NCI-H526 (cell line): ENCODE measurements at regions not wholly inside any gene's neighbourhood (a gene's known extent, or its start where the extent isn't known, plus 50 kb on each side); places are given as distances from the start of the nearest gene placed in this dataset.
"Not testable (repeated sequence)": the region's sequence is repeated elsewhere in the genome, so short reads cannot be mapped to it uniquely, and the experiment has no call there.

ENCODE experiments used
- DNase-seq, 2 experiments: peaks; one replicate each; lab custom pipeline; 2025; lab: John Stamatoyannopoulos, UW

DNA sequence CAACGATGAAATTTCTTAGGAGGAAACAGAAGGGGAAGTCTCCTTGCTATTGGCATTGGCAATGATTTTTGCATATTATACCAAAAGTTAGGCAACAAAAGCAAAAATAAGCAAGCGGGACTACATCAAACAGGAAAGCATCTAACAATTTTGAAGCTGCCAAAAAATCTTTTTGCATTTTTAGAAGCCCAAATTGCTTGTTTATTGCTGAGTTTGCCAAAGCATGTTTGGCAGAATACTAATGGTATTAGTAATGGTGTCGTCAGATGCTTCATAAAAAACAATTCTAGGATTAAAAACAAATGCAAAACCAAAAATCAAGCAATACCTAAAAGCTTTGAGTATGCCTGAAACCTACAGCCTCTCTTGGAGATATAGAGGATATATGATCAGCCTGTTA is 80.0 kb downstream of the GALR1 start:
- DNase-seq = no peak

DNA sequence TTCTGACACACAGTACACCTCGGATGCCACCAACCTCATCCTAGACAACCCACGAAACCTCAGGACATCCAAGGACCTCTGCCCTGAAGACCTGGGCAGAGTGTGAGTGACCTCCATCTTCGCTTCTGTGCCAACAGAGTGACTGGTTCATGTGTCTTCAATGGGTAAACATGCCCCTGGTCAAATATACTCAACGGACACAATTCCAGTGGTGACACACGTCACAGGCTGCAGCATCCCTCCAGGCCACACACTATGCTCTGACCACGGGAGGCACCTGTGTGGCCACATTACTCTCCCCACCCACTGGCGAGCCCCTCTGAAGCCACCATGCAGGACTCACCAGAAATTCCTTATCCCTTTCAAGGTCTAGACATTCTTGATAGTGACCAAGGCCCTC is 85.2 kb downstream of the GALR1 start:
- no peak for DNase-seq

DNA sequence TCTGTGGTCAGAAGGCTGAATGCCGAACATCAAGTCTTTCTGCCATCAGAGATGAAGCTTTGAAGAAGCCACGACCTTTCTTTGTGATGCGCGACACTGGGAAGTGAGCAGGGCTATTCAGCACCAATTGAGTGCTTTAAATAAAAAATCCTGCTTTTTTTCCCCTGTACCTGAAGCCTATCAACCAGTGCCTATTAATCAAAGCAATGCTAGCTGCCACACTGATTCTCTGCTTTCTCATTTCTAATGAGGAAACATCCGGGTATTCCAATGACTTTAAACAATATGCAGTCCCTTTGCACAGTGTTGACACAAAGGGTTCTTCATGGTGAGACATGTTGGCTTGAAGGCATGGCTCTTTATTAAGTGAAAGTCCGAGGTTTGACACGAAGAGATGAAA is 88.0 kb downstream of the GALR1 start:
- no peak for DNase-seq

DNA sequence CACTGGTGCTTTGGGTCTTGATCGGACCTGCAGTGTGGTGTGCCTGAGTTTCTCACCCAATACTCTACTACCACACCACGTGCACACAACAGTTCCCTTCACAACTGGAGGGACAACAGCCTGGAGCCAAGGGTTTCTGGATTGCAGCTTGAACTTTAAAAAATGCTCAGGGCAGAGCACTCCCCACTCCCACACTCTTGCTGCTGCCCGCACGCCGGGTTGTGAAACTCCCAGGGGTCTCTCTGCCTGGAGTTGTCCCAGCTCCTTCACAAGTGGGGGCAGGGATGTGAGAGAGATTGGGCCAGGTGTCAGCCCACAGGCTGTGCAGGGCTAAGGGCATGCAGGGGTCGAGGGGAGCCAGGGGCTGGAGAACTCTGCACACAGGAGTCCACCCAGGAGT is 89.4 kb downstream of the GALR1 start:
- DNase-seq = no peak

DNA sequence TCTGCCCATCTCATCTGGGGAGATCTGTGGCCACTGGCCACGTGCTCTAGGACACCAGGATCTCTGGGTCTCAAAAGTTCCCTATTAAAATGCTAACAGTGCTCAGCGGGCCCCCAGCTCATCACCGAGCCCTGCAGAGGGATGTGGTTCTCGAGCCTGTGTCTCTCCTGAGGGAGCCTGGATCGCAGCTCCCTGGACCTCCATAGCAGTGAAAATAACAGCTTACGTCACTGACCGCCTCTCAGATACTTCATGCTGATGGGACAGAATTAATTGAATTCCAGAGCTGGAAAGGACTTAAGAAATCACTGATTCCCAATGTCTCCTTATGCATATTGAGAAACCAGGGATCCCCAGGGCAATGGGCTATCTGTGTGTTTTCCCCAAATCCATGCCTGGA is 90.0 kb downstream of the GALR1 start:
- no peak for DNase-seq

DNA sequence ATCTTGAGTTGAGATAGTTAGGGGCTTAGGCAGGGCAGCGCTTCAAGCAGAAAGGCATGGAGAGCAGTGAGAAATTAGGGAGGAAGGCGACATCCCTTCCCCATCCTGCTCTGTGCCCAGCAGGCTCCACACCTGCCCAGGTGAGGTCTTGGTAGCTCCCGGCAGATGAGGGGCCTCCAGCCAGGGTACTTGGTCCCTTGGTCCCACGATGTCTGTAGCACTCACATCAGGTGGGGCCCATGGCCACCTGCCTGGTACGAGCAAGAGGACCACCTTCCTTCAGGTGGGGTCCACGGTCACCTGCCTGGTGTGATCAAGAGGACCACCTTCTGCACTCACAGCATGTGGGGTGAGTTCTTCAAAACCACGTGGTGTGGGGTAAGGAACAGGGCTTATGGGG is 91.2 kb downstream of the GALR1 start:
- no peak for DNase-seq

DNA sequence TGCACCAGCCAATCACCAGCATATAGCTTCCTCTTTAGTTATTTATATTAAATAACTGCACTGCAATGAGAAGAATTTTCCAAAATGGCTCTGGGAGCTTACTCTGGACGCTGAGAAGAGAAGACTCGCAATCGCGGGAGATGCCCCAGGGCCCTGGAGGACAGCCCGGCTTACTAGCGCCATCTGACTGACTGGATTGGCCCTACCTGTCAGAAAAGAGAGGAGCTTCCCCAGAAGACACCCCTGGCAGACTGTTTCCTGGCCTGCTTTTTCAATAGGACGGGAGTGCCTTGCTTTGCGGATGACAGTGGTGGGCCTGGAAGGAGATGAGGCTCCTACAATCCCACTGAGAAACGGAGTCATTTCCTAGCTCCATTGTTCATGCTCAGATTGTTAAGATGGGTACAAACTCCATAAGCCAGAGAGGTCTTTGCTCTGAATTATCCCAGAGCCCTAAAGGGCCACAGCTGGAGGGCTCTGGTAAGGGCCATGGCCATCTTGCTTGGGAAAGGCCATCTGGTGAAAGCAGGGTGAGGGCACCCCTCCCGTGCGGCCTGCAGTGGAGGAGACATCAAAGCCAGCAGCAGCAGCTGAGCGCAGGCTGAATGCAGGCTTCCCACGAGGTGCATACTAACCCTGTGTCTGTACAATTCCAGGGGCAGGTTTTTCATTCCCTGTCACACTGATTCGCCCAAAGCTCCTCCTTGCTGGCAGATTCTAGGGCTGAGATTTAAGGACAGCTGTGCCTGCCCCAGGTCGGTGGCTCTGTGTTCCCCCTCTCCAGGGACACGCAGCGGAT is 92.1 kb downstream of the GALR1 start:
- no peak for DNase-seq

DNA sequence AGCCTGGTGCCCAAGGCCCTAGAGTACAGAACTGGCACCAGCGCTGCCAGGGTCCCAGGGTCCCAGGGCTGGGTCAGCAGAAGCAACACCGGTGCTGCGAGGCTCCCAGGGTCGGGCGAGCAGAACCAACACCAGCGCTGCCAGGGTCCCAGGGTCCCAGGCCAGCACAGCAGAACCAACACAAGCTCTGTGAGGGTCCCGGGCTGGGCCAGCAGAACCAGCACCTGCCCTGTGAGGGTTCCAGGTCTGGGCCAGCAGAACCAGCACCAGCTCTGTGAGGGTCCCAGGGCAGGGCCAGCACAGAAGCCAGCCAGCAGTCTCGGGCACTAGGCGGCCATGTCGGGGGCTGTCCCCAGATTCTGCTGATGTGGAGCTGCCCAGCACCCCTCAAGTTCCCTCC is 93.1 kb downstream of the GALR1 start:
- DNase-seq = no peak

DNA sequence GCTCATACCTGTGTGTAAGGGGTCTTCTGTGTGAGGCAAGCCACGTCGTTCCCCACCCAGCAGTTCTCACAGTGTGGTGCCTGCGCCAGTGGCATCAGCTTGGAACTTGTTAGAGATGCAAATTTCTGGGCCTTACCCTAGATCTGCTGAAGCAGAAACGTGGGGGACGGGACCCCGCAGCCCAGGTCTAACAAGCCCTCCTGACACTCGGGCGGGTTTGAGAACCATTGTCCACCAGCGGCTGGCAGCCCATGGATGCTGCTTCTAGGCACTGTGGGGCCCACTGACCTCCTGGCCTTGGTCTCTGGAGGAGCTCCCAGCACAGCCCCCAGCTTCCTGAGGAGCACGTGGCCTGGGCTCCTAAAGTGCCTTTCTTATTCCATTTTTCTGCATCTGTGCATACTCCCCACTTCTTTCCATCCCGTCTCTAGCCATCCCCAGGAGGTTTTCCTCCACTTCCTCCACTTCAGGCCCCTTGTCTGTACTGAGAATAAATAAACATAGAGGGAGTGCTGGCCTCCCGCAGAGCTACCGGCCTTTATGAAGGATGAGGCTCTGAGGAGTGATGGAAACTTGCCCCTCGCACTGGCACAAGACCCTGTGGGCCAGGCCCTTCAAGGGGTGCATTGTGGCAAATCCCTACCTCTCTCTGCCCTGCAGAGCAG is 94.3 kb downstream of the GALR1 start:
- DNase-seq = no peak

DNA sequence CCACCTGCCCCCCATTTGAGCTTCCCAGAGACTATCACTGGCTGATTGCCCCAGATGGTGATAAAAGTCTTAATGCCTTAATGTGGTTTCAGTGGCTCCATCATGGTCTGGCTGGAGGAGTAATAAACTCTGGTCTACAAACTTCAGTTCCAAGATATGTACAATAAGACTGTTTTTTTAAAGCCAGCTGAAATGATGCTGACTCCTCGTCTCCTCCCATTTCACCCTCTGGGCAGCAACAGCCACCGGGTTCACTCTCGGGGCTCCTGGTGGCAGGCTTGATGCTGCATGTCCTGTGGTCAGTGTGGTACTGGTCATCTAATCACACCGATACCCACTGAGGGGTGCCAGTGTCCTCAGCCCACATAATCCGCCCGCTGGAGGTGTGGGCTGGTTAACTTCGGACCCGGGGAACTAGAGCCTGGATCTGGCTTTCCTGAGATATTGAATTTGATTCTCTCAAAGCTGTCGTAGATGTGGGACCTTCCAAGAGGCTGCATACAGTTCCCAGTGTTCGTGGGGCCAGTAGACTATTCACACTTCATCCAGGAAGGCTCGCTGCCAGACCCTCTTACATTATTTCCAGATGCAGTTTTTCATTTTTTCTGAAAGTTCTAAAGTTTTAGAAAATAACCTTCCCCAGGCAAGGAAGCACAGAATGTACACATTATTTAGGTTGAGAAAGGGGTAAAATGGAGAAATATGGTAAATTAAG is 95.3 kb downstream of the GALR1 start:
- DNase-seq = no peak

DNA sequence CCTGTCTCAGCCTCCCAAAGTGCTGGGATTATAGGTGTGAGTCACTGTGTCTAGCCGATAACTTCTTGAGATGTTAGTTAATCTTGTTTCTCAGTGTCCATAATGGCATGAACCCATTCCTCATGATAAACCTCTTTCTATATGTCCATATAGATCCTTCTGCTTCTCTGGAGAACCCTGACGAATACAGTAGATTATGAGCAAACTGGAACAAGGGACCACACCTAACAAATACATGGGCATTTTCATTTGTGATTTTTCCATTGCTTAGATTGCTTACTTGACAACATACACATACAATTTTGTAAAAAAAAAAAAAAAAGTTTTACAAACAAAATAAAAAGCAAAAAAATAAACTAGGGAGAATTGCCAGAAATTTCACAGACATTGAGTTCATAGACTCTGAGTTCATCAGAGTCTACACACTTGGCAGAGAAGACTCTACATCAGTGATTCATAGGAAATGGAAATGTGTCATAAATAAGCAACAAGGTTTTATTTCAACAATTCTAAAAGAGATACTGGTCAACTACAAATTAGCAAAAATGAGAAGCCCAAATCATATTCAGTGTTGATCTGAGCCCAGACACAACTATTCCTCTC is 96.7 kb downstream of the GALR1 start:
- no peak for DNase-seq

DNA sequence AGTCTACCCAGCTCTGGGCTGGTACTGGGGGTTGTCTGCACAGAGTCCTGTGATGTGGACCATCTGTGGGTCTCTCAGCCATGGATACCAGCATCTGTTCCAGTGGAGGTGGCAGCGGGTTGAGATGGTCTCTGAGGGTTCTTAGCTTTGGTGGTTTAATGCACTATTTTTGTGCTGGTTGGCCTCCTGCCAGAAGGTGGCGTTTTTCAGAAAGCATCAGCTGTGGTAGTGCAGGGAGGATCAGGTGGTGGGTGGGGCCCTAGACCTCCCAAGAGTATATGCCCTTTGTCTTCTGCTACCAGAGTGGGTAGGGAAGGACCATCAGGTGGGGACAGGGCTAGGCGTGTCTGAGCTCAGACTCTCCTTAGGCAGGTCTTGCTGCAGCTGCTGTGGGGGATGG is 103.7 kb downstream of the GALR1 start:
- not testable (repeated sequence) for DNase-seq

DNA sequence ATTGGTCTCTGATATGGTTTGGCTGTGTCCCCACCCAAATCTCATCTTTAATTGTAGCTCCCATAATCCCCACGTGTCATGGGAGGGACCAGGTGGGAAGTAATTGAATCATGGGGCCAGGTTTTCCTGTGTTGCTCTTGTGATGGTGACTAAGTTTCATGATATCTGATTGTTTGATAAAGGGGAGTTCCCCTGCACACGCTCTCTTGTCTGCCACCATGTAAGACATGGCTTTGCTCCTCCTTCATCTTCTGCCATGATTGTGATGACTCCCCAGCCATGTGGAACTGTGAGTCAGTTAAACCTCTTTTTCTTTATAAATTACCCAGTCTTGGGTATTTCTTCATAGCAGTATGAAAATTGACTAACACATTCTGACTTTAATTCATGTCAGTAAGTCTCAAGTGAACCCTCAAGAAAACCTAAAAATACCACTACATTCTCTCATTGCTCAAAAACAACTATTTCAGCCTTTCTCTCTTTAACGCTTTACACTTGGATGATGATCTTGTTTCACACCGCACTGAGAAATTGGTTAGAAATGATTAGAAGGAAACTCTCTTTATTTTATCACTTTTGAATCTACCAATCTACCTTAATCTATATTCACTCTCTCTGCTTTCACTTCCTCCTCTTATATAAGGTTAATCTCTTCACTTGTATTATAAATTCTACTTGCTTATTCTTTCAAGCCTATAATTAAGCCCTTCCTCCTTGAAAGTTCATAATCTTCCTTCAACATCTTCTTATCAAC is 110.1 kb downstream of the GALR1 start:
- no peak for DNase-seq

DNA sequence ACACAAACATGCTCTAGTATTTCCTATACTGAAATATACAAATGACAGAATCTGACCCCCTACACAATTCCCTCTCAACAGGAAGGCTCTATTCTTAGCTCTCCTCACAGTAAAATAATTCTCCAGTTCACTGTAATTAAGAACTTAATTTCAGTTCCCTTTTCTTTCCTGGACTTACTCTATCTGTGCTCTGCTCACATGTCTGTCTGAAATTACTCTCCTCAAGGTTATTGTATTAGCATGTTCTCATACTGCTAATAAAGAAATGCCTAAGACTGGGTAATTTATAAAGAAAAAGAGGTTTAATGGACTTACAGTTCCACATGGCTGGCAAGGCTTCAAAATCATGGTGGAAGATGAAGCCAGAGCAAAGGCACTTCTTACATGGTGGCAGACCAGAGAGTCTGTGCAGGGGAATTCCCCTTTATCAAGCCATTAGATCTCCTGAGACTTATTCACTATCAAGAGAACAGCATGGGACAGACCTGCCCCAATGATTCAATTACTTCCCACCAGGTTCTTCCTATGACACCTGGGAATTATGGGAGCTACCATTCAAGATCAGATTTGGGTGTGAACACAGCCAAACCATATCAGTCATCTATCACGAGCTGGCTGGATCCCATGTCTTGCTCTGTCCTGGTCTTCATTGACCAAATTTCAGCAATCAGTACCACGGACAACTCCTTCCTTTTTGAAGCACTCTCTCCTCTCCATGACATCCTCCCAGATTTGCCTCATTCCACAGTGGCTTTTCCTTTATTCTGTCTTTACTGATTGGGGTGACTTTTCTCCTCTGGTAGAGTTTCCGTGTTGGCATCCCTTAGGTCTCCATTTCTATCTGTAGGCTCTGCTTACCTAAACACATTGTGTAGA is 110.9 kb downstream of the GALR1 start:
- no peak for DNase-seq

DNA sequence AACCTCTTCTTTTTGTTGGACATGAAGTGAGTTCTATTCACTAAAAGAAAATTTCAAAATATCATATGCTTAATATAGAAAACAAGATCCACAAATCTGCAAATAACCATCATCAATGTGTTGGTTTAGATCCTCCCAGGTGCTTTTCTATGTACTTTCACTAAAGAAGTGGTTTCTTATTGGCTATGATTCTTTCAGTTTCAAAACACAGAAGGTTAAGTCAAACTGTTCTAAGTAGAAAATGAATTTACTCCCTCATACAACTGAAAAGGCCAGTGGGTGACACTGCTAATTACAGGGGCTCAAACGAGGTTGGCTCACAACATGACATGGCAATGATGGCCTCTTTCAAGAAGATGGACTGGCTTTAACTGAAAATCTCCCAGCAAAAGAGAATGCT is 111.7 kb downstream of the GALR1 start:
- DNase-seq = no peak

DNA sequence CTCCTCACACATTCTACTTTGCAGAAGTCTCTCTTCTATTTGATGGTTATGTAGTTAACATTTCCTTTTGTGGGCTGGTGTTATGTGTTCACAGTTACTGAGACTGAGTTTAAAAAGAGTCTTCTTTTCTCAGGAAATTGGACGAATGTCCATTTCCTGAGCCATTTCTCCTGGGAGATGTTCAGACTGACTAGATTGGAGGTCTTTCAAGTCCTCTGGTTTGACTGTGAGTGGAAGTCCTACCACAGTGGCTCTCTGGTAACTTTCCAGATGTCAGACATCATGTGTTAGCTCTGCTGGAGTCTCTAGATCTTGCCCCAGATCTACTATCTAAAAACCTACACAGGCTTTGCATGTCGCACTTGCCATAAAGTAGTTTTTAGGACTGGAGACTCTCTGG is 116.0 kb downstream of the GALR1 start:
- DNase-seq = no peak

DNA sequence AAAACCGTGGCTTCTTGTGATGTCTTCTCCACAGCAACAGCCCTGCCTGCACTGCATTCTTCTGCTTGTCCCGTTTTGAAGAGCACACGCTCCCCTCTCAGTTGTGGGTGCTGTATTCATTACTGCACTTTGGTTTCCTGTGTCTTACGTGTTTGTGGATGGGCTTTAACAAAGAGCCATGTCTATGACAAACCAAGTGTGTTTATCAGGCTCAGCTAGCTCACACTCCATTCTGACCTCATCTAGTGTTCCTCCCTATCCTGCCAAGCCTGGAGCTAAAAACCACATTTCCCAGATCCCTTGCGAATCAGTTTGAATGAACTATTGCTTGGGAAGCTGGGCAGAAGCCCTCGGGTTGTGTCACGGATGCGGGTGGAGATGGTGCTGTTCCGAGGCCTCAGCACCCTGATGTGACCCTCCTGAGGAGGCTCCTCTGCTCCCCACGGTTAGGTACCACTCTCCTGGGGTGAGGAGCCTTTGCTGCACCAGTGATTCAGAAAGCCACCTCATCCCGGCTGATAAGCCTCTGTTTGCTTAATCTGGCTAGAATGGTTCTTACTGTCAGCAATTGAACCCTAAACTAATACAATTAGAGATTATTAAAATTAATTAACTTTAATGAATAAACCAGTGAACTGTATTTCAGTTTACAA is 116.5 kb downstream of the GALR1 start:
- DNase-seq = no peak

DNA sequence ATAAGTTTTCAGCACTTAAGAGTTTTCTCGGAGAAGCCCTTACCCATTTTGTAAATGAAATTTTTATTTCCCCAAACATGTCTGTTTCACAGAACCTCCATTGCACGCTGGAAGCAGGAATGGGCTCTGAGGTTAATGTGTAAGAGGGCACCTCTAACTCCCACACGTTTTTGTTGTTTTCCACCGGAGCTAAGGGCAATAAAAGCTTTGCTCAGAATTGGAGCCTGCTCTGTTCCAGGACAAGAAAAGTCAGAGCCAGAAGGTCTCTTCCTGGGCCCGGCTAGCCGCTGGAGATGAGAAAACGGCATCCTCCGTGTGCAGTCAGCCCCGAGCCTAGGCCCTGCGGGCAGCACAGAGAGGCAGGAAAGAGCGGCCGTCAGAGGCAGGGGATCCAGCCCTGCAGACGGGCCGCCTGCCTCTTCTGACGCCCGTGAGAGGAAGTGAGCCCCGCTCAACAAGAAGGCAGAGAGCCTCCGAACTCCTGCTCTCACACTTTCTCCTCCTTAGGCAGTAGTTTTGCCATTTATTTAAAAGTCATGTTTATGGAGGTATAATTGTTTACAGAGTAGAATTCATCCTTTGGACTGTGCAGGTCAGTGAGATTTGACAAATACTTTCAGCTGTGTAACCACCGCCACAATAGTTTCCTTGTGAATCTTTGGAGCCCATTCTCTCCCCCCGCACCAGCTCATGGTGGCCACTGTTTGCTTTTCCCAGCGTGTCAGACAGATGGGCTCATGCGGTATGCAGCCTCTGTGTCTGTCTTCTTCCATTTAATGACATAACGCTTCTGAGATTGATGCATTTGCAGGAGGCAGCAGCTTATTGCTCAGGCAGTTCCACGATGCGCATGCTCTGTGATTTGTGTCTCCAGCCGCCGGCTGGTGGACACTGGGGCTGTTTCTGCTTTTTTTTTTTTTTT is 117.3 kb downstream of the GALR1 start:
- peak; percentile 75 to 82 for DNase-seq

DNA sequence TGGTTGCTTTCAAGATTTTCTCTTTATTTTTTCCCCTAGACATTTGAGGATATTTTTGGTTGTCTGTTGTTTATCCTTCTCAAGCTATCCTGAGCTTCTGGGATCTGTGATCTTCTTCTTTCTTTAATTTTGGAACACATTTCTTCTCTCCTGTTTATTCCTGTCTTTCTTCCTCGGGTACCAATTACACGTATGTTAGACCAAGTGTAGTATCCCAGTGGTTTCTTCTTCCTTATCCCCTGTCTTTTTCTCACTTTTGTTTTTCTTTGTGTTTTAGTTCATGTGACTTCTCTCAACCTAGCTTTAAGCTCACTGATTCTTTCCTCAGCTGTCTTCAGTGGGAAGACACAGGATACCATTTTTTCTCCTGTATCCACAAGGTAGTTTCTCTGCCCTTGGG is 120.0 kb downstream of the GALR1 start:
- DNase-seq = no peak
